Natural killer cell treated with Interleukin-12 subunit alpha and Interleukin-12 subunit beta and Interleukin-15 and Interleukin-18, amount 100 ng/mL, for 72 hours (primary cell): ENCODE measurements at regions not wholly inside any gene's neighbourhood (a gene's known extent, or its start where the extent isn't known, plus 50 kb on each side); places are given as distances from the start of the nearest gene placed in this dataset.

ENCODE experiments used
- ATAC-seq, 2 donors: fragments of 150-1000 bp; cut with Tn5 transposase in 1 of 2; sonication (Bioruptor Pico), chemical (Tn5 transposase) in 1 of 2; 2 replicates each; pipeline ENCODE4 v1.10.0; 2021
- DNase-seq: peaks from one replicate; pipeline ENCODE4 v3.0.0; 2022; ENCODE audit warnings: low spot score
- H3K27ac Mint-ChIP-seq, 2 donors: 1 replicate in 1 of 2; 2 replicates in 1 of 2; pipeline ENCODE4 v1.8.0; 2022; ENCODE audit warnings: mixed read lengths in 2 of 2, mild to moderate bottlenecking in 1 of 2, moderate library complexity in 1 of 2
- H3K27me3 Mint-ChIP-seq, 2 donors: 1 replicate in 1 of 2; 2 replicates in 1 of 2; pipeline ENCODE4 v1.8.0; 2022; ENCODE audit warnings: mixed read lengths in 2 of 2
- H3K36me3 Mint-ChIP-seq: one replicate; pipeline ENCODE4 v1.8.0; 2022; ENCODE audit warnings: mixed read lengths
- H3K4me1 Mint-ChIP-seq, 2 donors: 1 replicate in 1 of 2; 2 replicates in 1 of 2; pipeline ENCODE4 v1.8.0; 2022; ENCODE audit warnings: low read depth in 2 of 2, mixed read lengths in 2 of 2, mild to moderate bottlenecking in 1 of 2
- H3K4me3 Mint-ChIP-seq: one replicate; pipeline ENCODE4 v1.8.0; 2022; ENCODE audit warnings: mixed read lengths
- H3K9me3 Mint-ChIP-seq: 2 replicates; pipeline ENCODE4 v1.8.0; 2022; ENCODE audit warnings: mixed read lengths

DNA sequence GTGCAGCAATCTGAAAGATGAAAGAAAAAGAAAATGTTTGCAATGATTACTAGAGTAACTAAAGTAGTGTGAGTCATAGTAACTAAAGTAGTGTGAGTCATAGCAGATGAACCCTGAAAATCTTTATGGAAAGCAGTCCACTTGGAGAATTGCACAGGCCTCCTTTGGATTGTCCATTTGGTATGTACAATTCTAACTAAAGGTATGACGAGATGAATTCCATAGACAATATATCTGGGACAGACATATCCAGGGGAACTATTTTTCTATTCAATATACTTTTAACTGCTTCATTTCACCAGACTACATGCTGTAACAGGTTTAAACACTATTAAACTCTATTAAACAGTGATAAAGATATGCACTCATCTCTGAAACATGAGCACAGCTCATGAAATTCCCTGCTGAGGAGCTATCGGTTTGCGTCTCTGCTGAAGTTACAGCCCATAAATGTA is 798.7 kb downstream of the PCDH7 start:
- no peaks in the 10 kb centered on the region for H3K27me3 Mint-ChIP-seq
- H3K9me3 Mint-ChIP-seq: peaks cover 22% of the 10 kb centered on the region
- no peaks in the 10 kb centered on the region for H3K4me1 Mint-ChIP-seq
- no peak overlapping the region for H3K27ac Mint-ChIP-seq
- H3K4me3 Mint-ChIP-seq: no peak overlapping the region
- no peak for ATAC-seq
- H3K36me3 Mint-ChIP-seq: no peaks in the 10 kb centered on the region
- no peak for DNase-seq

DNA sequence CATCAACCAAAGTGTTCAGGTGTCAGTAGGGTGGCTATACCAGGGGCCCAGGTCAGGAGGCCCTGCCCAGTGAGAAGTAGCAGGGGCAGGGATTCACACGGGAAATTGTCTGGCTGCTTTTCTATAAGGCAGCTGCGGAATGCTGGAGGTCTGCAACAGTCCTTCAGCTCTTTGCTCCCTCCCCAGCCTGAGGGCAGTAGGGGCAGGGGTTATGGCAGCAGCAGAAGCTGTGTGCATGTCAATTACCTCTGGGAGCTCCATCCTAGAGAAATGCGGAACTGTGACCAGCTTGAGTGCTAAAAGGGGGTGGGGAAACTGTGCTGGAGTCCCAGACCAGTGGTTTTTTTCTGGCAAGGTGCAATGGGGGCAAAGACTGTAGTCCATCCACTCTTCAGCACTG is 810.4 kb downstream of the PCDH7 start:
- no peak overlapping the region for H3K4me3 Mint-ChIP-seq
- H3K27me3 Mint-ChIP-seq: no peaks in the 10 kb centered on the region
- H3K9me3 Mint-ChIP-seq: peaks cover 20% of the 10 kb centered on the region
- H3K4me1 Mint-ChIP-seq: no peaks in the 10 kb centered on the region
- ATAC-seq: no peak
- no peak for DNase-seq
- no peaks in the 10 kb centered on the region for H3K36me3 Mint-ChIP-seq
- H3K27ac Mint-ChIP-seq: no peak overlapping the region

- Mint-ChIP-seq H3K4me1 (no peaks in the 10 kb centered on the region), H3K36me3 (no peaks in the 10 kb centered on the region)
These were observed 818.7 kb downstream of the PCDH7 start for GRCh38 chr4:31538877-31539276.

GRCh38 chr4:31539284-31540069 is 819.3 kb downstream of the PCDH7 start:
- H3K9me3 Mint-ChIP-seq: peaks cover 21% of the 10 kb centered on the region
- H3K4me3 Mint-ChIP-seq: no peak overlapping the region
- H3K36me3 Mint-ChIP-seq: no peaks in the 10 kb centered on the region
- H3K4me1 Mint-ChIP-seq: no peaks in the 10 kb centered on the region
- no peak for ATAC-seq
- no peak for DNase-seq
- no peak overlapping the region for H3K27ac Mint-ChIP-seq
- H3K27me3 Mint-ChIP-seq: no peaks in the 10 kb centered on the region

More at GRCh38 chr4:31538877-31539276, 818.7 kb downstream of the PCDH7 start:
- no peak overlapping the region for H3K4me3 Mint-ChIP-seq
- no peaks in the 10 kb centered on the region for H3K27me3 Mint-ChIP-seq
- DNase-seq (no peak), ATAC-seq (no peak)
- no peak overlapping the region for H3K27ac Mint-ChIP-seq
- peaks cover 21% of the 10 kb centered on the region for H3K9me3 Mint-ChIP-seq

DNA sequence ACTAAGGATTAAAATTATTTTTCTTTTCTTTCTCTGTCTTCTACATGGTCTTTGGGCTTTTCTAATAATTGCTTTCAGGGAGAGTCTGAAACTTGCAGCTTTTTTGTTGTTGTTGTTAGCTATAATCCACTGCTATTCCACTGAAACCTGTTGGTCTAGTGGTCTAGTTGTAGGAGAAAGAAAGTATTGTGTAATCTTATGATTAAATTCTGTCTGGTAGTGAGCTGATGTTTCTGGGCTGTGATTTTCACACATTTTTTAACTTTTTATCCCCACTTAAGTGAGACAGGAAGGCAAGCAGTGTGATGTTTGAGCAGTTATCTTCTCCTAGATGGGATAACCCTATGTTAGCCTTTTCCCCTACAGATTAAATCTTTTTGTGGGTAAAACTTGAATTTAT is 825.2 kb downstream of the PCDH7 start:
- no peak overlapping the region for H3K27ac Mint-ChIP-seq
- ATAC-seq: no peak
- H3K9me3 Mint-ChIP-seq: peaks cover 11% of the 10 kb centered on the region
- H3K27me3 Mint-ChIP-seq: no peaks in the 10 kb centered on the region
- no peak for DNase-seq
- H3K4me3 Mint-ChIP-seq: no peak overlapping the region
- no peaks in the 10 kb centered on the region for H3K36me3 Mint-ChIP-seq
- no peaks in the 10 kb centered on the region for H3K4me1 Mint-ChIP-seq

DNA sequence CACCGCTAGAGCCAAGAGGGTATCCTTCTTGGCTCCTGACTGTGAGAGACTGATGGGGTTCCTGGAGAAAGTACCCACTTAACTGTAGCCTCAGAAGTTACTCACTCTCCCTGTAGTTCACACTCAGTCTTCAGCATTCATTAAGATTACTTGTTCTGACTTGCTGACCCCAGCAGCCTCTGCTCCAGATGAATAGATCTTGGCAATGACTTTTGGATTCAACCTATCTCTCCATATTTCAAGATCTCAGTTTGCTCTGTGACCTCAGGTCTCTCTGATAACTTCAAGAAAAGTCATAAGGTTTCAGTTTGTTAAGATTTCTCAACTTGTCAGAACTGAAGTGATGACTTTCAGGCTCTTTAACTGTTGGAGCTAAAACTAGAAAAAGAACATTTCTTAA is 825.6 kb downstream of the PCDH7 start:
- Mint-ChIP-seq H3K4me3 (no peak overlapping the region), H3K9me3 (peaks cover 11% of the 10 kb centered on the region), H3K27me3 (no peaks in the 10 kb centered on the region), H3K36me3 (no peaks in the 10 kb centered on the region), H3K4me1 (no peaks in the 10 kb centered on the region), H3K27ac (no peak overlapping the region)
- no peak for DNase-seq
- no peak for ATAC-seq

DNA sequence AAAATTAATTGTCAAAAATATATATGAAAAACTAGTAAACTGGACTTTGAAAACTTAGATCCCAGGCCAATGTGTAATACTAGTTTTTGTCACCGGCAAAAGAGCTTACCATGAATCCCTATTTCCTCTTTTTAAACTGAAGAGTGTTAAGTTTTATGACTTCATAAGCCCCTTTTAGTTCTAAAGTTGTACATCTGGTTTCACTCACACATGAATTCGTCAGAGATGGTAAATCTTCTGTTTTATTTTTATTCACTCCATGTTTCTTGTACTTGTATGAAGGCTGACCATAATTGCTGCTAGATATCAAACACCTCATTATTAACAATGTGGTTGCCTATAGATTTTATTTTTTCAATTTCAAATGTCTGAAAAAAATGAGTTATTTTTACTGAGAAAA is 827.9 kb downstream of the PCDH7 start:
- Mint-ChIP-seq H3K36me3 (no peaks in the 10 kb centered on the region), H3K9me3 (peaks cover 11% of the 10 kb centered on the region), H3K27me3 (no peaks in the 10 kb centered on the region)

DNA sequence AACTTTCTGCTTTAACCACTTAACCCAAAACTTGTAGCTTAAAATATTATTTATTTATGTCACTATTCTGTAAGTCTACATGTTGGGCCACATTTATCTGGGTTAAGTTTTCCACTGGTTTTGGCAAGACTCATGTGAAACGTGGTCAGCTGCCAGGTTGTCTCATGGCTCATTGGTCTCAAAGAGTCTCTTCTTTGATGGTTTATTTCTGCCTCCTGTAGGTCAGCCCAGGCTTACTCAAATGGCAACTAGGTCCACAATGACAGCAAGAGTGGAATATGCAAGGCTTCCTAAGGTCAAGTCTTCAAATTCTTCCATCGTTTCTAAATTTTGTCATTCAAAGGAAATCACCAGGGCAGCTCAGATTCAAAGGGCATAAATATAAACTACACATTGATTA is 828.7 kb downstream of the PCDH7 start:
- H3K4me1 Mint-ChIP-seq: no peaks in the 10 kb centered on the region
- no peak overlapping the region for H3K4me3 Mint-ChIP-seq
- H3K27ac Mint-ChIP-seq: no peak overlapping the region
- no peak for DNase-seq
- H3K27me3 Mint-ChIP-seq: no peaks in the 10 kb centered on the region
- no peaks in the 10 kb centered on the region for H3K36me3 Mint-ChIP-seq
- peaks cover 9% of the 10 kb centered on the region for H3K9me3 Mint-ChIP-seq
- no peak for ATAC-seq

More for the DNA sequence above, 827.9 kb downstream of the PCDH7 start:
- no peak for DNase-seq
- no peak overlapping the region for H3K4me3 Mint-ChIP-seq
- no peak for ATAC-seq
- H3K27ac Mint-ChIP-seq: no peak overlapping the region
- no peaks in the 10 kb centered on the region for H3K4me1 Mint-ChIP-seq

GRCh38 chr4:31549256-31549655 is 829.1 kb downstream of the PCDH7 start:
- Mint-ChIP-seq H3K27ac (no peak overlapping the region), H3K27me3 (no peaks in the 10 kb centered on the region), H3K9me3 (peaks cover 6% of the 10 kb centered on the region), H3K4me1 (no peaks in the 10 kb centered on the region), H3K4me3 (no peak overlapping the region), H3K36me3 (no peaks in the 10 kb centered on the region)
- DNase-seq (no peak), ATAC-seq (no peak)

GRCh38 chr4:31557437-31557836 is 837.3 kb downstream of the PCDH7 start:
- Mint-ChIP-seq H3K27me3 (no peaks in the 10 kb centered on the region), H3K27ac (no peak overlapping the region), H3K36me3 (peaks cover 5% of the 10 kb centered on the region), H3K9me3 (peaks cover 14% of the 10 kb centered on the region), H3K4me1 (no peaks in the 10 kb centered on the region), H3K4me3 (no peak overlapping the region)
- DNase-seq: no peak
- no peak for ATAC-seq

- H3K27me3 Mint-ChIP-seq: no peaks in the 10 kb centered on the region
- ATAC-seq (no peak), DNase-seq (no peak)
- H3K36me3 Mint-ChIP-seq: peaks cover 5% of the 10 kb centered on the region
- H3K4me1 Mint-ChIP-seq: no peaks in the 10 kb centered on the region
- no peak overlapping the region for H3K27ac Mint-ChIP-seq
- peaks cover 4% of the 10 kb centered on the region for H3K9me3 Mint-ChIP-seq
- no peak overlapping the region for H3K4me3 Mint-ChIP-seq
These were observed 853.4 kb downstream of the PCDH7 start for GRCh38 chr4:31573554-31573953.

DNA sequence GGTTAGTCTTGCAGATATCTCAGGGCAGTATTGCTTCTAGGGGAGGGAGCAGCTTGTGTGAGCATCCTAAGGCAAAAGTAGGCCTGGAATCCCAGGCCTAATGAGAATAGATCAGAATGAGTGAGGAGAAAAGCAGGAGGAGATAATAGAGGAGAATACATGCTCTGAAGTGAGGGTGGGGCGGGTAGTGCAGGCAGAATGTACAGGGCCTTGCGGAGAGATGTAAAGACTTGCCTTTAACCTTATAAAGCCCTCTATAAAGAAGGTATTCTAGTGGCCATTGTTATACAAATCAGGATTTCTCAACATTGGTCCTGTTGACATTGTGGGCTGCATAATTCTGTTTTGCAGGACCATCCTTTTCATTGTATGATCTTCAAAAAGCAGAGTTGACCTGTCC is 855.3 kb downstream of the PCDH7 start:
- Mint-ChIP-seq H3K27ac (no peak overlapping the region), H3K4me1 (no peaks in the 10 kb centered on the region), H3K9me3 (peaks cover 4% of the 10 kb centered on the region), H3K27me3 (no peaks in the 10 kb centered on the region), H3K36me3 (peaks cover 5% of the 10 kb centered on the region), H3K4me3 (no peak overlapping the region)
- DNase-seq (no peak), ATAC-seq (no peak)

DNA sequence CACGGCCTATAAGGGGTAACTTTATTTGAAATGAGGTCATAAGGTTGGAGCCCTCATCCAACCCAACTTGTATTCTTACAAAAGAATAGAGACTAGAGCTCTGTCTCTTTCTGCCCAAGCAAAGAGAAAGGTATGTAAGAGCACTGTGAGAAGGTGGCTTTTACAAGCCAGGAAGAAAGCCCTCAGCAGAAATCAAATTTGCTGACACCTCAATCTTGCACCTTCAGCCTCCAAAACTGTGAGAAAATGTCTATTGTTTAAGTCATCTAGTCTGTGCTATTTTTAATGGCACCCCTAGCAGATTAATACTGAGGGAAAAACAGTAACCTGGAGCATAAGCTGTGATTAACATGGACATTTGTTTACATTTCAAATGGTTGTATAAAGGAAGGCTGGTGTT is 860.7 kb downstream of the PCDH7 start:
- no peak overlapping the region for H3K4me3 Mint-ChIP-seq
- no peaks in the 10 kb centered on the region for H3K27me3 Mint-ChIP-seq
- no peak for DNase-seq
- H3K4me1 Mint-ChIP-seq: no peaks in the 10 kb centered on the region
- H3K9me3 Mint-ChIP-seq: no peaks in the 10 kb centered on the region
- ATAC-seq: no peak
- no peak overlapping the region for H3K27ac Mint-ChIP-seq
- H3K36me3 Mint-ChIP-seq: no peaks in the 10 kb centered on the region

DNA sequence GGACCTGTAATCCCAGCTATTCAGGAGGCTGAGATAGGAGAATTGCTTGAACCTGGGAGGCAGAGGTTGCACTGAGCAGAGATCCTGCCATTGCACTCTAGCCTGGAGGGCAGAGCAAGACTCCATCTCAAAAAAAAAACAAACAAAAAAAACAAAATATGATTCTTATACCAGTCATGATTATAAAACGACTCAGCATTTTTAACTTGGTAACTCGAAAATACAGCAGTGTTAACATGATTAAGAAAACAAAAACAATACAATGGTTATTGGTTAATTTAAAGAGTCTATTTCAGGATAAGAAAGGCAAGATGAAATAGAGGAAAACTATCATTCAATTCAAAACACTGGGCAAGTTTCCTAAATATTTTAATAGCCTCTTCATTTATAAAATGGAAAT is 865.3 kb downstream of the PCDH7 start:
- H3K36me3 Mint-ChIP-seq: peaks cover 5% of the 10 kb centered on the region
- DNase-seq: no peak
- no peak overlapping the region for H3K4me3 Mint-ChIP-seq
- peaks cover 9% of the 10 kb centered on the region for H3K9me3 Mint-ChIP-seq
- no peak overlapping the region for H3K27ac Mint-ChIP-seq
- no peaks in the 10 kb centered on the region for H3K4me1 Mint-ChIP-seq
- no peaks in the 10 kb centered on the region for H3K27me3 Mint-ChIP-seq
- no peak for ATAC-seq

DNA sequence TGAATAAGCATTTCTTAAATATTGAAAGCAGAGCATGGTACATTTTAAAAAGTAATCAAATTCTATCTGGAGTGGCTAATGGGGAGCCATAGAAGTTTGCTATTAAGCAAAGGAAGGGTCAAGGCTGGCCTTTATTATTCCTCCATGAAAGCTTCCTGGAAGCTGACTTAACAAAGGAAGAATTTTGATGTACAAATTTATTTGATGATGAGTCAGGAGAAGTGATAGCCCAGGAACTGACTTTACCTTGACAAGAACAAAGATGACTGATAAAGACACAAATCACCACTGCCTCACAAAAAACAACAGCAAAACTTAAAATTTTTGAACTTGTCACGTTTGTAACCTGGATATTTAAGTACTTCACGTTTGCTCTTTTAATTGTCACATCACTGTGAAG is 872.1 kb downstream of the PCDH7 start:
- H3K4me1 Mint-ChIP-seq: no peaks in the 10 kb centered on the region
- peaks cover 2% of the 10 kb centered on the region for H3K36me3 Mint-ChIP-seq
- DNase-seq (no peak), ATAC-seq (no peak)
- no peak overlapping the region for H3K27ac Mint-ChIP-seq
- peaks cover 18% of the 10 kb centered on the region for H3K9me3 Mint-ChIP-seq
- H3K4me3 Mint-ChIP-seq: no peak overlapping the region
- H3K27me3 Mint-ChIP-seq: no peaks in the 10 kb centered on the region
